Upper lobe of left lung (tissue), 6 donors: ENCODE measurements at regions not wholly inside any gene's neighbourhood (a gene's known extent, or its start where the extent isn't known, plus 50 kb on each side); places are given as distances from the start of the nearest gene placed in this dataset.

Experiments
- ATAC-seq, 2 donors: fragments of 200-7000 bp; cut with Tn5 transposase; one replicate each; pipeline ENCODE4 v1.9.1; 2022; ENCODE audit warnings: mild to moderate bottlenecking in 2 of 2, moderate library complexity in 2 of 2; ENCODE audit not compliant: low FRiP score in 2 of 2
- DNase-seq, 2 donors: peaks; one replicate each; pipeline ENCODE4 v3.0.0-alpha.2; 2019 to 2020
- H3K27ac ChIP-seq, 4 donors: fragments of 200-600 bp; sonication (generic); one replicate each; pipeline ENCODE4 v1.5.1; 2016 to 2019
- H3K27me3 ChIP-seq, 4 donors: fragments of 200-600 bp; sonication (generic); one replicate each; pipeline ENCODE4 v1.5.1; 2017 to 2019
- H3K36me3 ChIP-seq, 4 donors: fragments of 200-600 bp; sonication (generic); one replicate each; pipeline ENCODE4 v1.5.1; 2016 to 2019
- H3K4me1 ChIP-seq, 4 donors: fragments of 200-600 bp; sonication (generic); one replicate each; pipeline ENCODE4 v1.5.1; 2018 to 2019
- H3K4me3 ChIP-seq, 4 donors: fragments of 200-600 bp; sonication (generic); one replicate each; pipeline ENCODE4 v1.5.1; 2017 to 2019; ENCODE audit warnings: mild to moderate bottlenecking in 2 of 4, moderate library complexity in 1 of 4
- H3K9me3 ChIP-seq, 4 donors: fragments of 200-600 bp; sonication (generic); one replicate each; pipeline ENCODE4 v1.5.1; 2018 to 2019
- CTCF ChIP-seq, 6 experiments: fragments of 450-650 bp in 4 of 6; fragments of 200-600 bp in 2 of 6; sonication (generic) in 2 of 6; IDR thresholded peaks; one replicate each; pipeline ENCODE4 v1.5.1; 2016 to 2019; ENCODE audit warnings: antibody characterized with exemption in 6 of 6
- EP300 ChIP-seq, 4 donors: sonication (generic); formaldehyde crosslinking; IDR thresholded peaks; one replicate each; pipeline ENCODE4 v1.5.1; 2017; ENCODE audit warnings: antibody characterized with exemption in 4 of 4, control low read depth in 2 of 4
- POLR2A ChIP-seq, 4 donors: fragments of 450-650 bp; IDR thresholded peaks; one replicate each; pipeline ENCODE4 v1.5.1; 2016 to 2017; ENCODE audit warnings: antibody characterized with exemption in 4 of 4, mild to moderate bottlenecking in 2 of 4
- POLR2AphosphoS5 ChIP-seq, 2 donors: sonication (generic); formaldehyde crosslinking; IDR thresholded peaks; one replicate each; pipeline ENCODE4 v1.5.1; 2017; ENCODE audit warnings: antibody characterized with exemption in 2 of 2
- WGBS, 2 donors: methylation state at CpG; one replicate each; pipeline ENCODE4 v1.1.5; 2017 to 2018; 5-methylcytosine and 5-hydroxymethylcytosine counted together
- donor health status: DM: no; HTN: no; CAD: no; lungs with moderate emphysema.
- donor health status: DM: no; HTN: yes; CAD: no; lungs with severe emphysema.

DNA sequence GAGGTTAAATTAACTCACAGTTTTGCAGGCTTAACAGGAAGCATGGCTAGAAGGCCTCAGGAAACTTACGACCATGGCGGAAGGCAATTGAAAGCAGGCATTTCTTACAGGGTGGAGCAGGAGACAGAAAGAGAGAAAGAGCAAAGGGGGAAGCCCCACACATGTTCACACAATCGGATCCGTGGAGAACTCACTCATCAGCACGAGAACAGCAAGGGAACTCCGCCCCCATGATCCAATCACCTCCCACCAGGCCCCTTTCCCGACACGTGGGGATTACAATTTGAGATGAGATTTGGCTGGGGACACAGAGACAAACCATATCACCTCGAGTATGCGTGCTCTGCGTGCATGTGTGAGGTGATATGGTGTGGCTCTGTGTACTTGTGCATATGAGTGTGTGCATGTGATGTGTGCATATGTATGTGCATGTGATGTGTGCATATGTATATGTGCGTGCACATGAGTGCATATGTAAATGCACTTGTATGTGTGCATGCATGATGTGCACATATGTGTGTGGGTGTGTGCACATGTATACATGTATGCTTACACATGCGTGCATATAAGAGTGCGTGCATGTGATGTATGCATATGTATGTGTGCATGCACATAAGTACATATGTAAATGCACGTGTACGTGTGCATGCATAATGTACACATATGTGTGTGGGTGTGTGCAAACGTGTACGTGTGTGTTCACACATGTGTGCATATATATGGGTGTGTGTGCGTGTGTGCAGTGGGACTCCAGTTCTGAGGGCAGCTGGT is 108.7 kb upstream of the HDAC4 start:
- no peak overlapping the region for H3K4me3 ChIP-seq
- no peaks in the 10 kb centered on the region for H3K36me3 ChIP-seq
- TF ChIP-seq EP300 (IDR thresholded peaks at IDR 0.05): no peak
- TF ChIP-seq POLR2AphosphoS5 (IDR thresholded peaks at IDR 0.05): no peak
- no peak for TF ChIP-seq POLR2A (IDR thresholded peaks at IDR 0.05)
- no peak for TF ChIP-seq CTCF (IDR thresholded peaks at IDR 0.05)
- no peak for ATAC-seq
- H3K27ac ChIP-seq: no peak overlapping the region
- no peak for DNase-seq
- WGBS, 2 donors: 77% methylated on average over 19 of the region's 19 CpGs
- no peaks in the 10 kb centered on the region for H3K27me3 ChIP-seq
- peaks cover 0 to 3% (median 0%) of the 10 kb centered on the region in 4 donors for H3K4me1 ChIP-seq
- H3K9me3 ChIP-seq: no peaks in the 10 kb centered on the region

GRCh38 chr2:239508261-239508660 is 107.4 kb upstream of the HDAC4 start:
- no peaks in the 10 kb centered on the region for H3K9me3 ChIP-seq
- H3K36me3 ChIP-seq: no peaks in the 10 kb centered on the region
- WGBS, 2 donors: 89 to 91% methylated on average over 6 of the region's 6 CpGs
- H3K27ac ChIP-seq: no peak overlapping the region
- H3K4me3 ChIP-seq: no peak overlapping the region
- TF ChIP-seq POLR2A (IDR thresholded peaks at IDR 0.05) (no peak), EP300 (IDR thresholded peaks at IDR 0.05) (no peak), POLR2AphosphoS5 (IDR thresholded peaks at IDR 0.05) (no peak)
- no peak for DNase-seq
- H3K4me1 ChIP-seq: peaks cover 0 to 9% (median 0%) of the 10 kb centered on the region in 4 donors
- ATAC-seq: no peak
- H3K27me3 ChIP-seq: no peaks in the 10 kb centered on the region

DNA sequence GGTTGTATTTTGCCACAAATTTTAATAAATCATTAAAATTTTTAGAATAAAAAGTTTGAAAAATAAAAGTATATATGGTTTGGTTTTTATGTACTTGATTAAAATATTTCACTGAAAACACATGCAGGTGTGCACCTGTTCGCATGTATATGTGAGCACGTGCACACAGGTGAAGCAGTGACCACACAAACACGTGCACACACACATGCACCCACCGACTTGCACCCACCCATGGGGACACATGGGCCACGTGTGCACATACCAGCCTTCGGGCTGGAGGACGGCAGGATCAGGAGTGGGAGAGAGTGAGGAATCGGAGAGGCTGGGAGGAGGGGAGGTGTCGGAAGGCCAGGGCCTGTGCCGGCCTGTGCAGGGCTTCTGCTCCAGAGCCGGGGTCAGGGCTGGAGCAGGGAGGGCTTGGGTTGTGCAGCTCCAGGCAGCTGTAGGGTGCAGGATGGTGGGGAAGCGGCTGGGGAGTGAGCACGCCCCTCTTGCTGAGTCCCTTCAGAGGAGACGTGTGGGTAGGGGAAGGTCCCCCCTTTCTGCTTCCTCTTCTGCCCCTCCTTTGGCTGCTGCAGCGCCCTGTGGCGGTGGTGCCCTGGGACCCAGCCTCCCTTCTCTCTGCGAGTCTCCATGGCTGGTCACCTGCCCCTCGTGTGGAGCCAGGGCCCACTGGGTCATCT is 106.9 kb upstream of the HDAC4 start:
- Histone ChIP-seq H3K4me3 (no peak overlapping the region), H3K4me1 (peaks cover 0 to 11% (median under 1%) of the 10 kb centered on the region in 4 donors), H3K27ac (no peak overlapping the region), H3K27me3 (no peaks in the 10 kb centered on the region), H3K36me3 (no peaks in the 10 kb centered on the region), H3K9me3 (no peaks in the 10 kb centered on the region)
- no peak for DNase-seq
- no peak for ATAC-seq
- 77 to 80% methylated on average over 17 of the region's 18 CpGs for WGBS, 2 donors
- TF ChIP-seq EP300 (IDR thresholded peaks at IDR 0.05): no peak
- TF ChIP-seq POLR2AphosphoS5 (IDR thresholded peaks at IDR 0.05): no peak
- no peak for TF ChIP-seq CTCF (IDR thresholded peaks at IDR 0.05)
- TF ChIP-seq POLR2A (IDR thresholded peaks at IDR 0.05): no peak

DNA sequence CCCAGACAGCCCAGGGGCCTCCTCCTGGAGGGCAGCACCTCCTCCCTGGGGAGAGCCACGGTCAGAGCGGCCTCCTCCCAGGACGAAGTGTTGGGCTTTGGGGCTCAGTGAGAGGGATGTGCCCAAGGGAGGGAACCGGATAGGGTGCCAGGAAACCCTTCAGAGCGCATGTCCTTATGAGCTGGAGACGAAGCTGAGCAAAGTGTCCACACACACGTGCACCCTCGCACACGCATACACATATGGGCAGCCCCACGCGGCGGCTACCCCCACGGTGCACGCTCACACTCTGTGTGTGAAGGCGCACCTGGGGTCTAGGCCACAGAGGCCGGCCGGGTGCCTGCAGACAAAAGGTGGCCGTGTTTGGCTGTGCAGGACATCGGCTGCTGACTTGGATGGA is 106.1 kb upstream of the HDAC4 start:
- DNase-seq: no peak
- TF ChIP-seq CTCF (IDR thresholded peaks at IDR 0.05): no peak
- no peak for TF ChIP-seq POLR2A (IDR thresholded peaks at IDR 0.05)
- TF ChIP-seq POLR2AphosphoS5 (IDR thresholded peaks at IDR 0.05): no peak
- TF ChIP-seq EP300 (IDR thresholded peaks at IDR 0.05): no peak
- H3K9me3 ChIP-seq: no peaks in the 10 kb centered on the region

GRCh38 chr2:239506101-239506857 is 105.5 kb upstream of the HDAC4 start:
- no peak overlapping the region for H3K27ac ChIP-seq
- H3K9me3 ChIP-seq: no peaks in the 10 kb centered on the region
- ATAC-seq: no peak
- TF ChIP-seq EP300 (IDR thresholded peaks at IDR 0.05) (no peak), POLR2A (IDR thresholded peaks at IDR 0.05) (no peak), CTCF (IDR thresholded peaks at IDR 0.05) (no peak), POLR2AphosphoS5 (IDR thresholded peaks at IDR 0.05) (no peak)
- H3K4me1 ChIP-seq: peaks cover 0 to 19% (median 9%) of the 10 kb centered on the region in 4 donors
- no peak overlapping the region for H3K4me3 ChIP-seq
- H3K27me3 ChIP-seq: no peaks in the 10 kb centered on the region
- 88 to 89% methylated on average over 29 of the region's 29 CpGs for WGBS, 2 donors
- DNase-seq: no peak
- H3K36me3 ChIP-seq: no peaks in the 10 kb centered on the region

More for the DNA sequence above, 106.1 kb upstream of the HDAC4 start:
- Histone ChIP-seq H3K4me1 (peaks cover 0 to 16% (median 6%) of the 10 kb centered on the region in 4 donors), H3K27ac (no peak overlapping the region), H3K27me3 (no peaks in the 10 kb centered on the region), H3K36me3 (no peaks in the 10 kb centered on the region), H3K4me3 (no peak overlapping the region)
- WGBS, 2 donors: 90 to 94% methylated on average over 8 to 19 of the region's 19 CpGs
- no peak for ATAC-seq
